Esophagus muscularis mucosa (tissue), 4 donors: ENCODE measurements at regions not wholly inside any gene's neighbourhood (a gene's known extent, or its start where the extent isn't known, plus 50 kb on each side); places are given as distances from the start of the nearest gene placed in this dataset.

ENCODE experiments used
- DNase-seq: peaks from one replicate; pipeline ENCODE4 v3.0.0-alpha.2; 2017; ENCODE audit errors: extremely low spot score
- H3K27ac ChIP-seq, 4 donors: fragments of 200-600 bp; sonication (generic); replicated peaks in 1 of 4; 1 replicate in 3 of 4; 2 replicates in 1 of 4; pipeline ENCODE4 v1.5.1; 2016 to 2019; ENCODE audit warnings: mild to moderate bottlenecking in 1 of 4
- H3K27me3 ChIP-seq, 4 donors: fragments of 200-600 bp; sonication (generic); one replicate each; pipeline versions ENCODE4 v1.5.1 to v1.6.0; 2016 to 2019
- H3K36me3 ChIP-seq, 4 donors: fragments of 200-600 bp; sonication (generic); one replicate each; pipeline ENCODE4 v1.5.1; 2016 to 2019
- H3K4me1 ChIP-seq, 4 donors: fragments of 200-600 bp; sonication (generic); one replicate each; pipeline ENCODE4 v1.5.1; 2016 to 2019
- H3K4me3 ChIP-seq, 4 donors: fragments of 200-600 bp; sonication (generic); 1 replicate in 2 of 4; 2 replicates in 2 of 4; pipeline ENCODE4 v1.5.1; 2016 to 2019; ENCODE audit warnings: mild to moderate bottlenecking in 4 of 4, moderate library complexity in 1 of 4
- H3K9me3 ChIP-seq, 4 donors: fragments of 200-600 bp; sonication (generic); 1 replicate in 3 of 4; 2 replicates in 1 of 4; pipeline ENCODE4 v1.5.1; 2016 to 2019
- CTCF ChIP-seq, 3 experiments: fragments of 200-600 bp in 2 of 3; fragments of 450-650 bp in 1 of 3; sonication (generic) in 2 of 3; IDR thresholded peaks; one replicate each; pipeline ENCODE4 v1.5.1; 2017 to 2019; ENCODE audit warnings: antibody characterized with exemption in 3 of 3, mild to moderate bottlenecking in 2 of 3, moderate library complexity in 1 of 3
- EP300 ChIP-seq: sonication (generic); formaldehyde crosslinking; IDR thresholded peaks from one replicate; pipeline ENCODE4 v1.6.1; 2017; ENCODE audit warnings: antibody characterized with exemption
- POLR2A ChIP-seq: fragments of 450-650 bp; IDR thresholded peaks from one replicate; pipeline ENCODE4 v1.6.1; 2017; ENCODE audit warnings: antibody characterized with exemption, moderate library complexity, mild to moderate bottlenecking, low read depth
- POLR2AphosphoS5 ChIP-seq, 2 donors: sonication (generic); formaldehyde crosslinking; IDR thresholded peaks; one replicate each; pipeline ENCODE4 v1.6.1; 2017; ENCODE audit warnings: antibody characterized with exemption in 2 of 2
- WGBS: methylation state at CpG from one replicate; pipeline ENCODE4 v1.1.5; 2018; 5-methylcytosine and 5-hydroxymethylcytosine counted together
- intact Hi-C: fragments of 100-400 bp; cut with DNase I; formaldehyde crosslinking; loops from one replicate; pipeline ENCODE4 v1.15.1; 2023

- Histone ChIP-seq H3K27ac (no peak overlapping the region), H3K4me1 (no peaks in the 10 kb centered on the region), H3K27me3 (no peaks in the 10 kb centered on the region), H3K4me3 (no peak overlapping the region), H3K9me3 (no peaks in the 10 kb centered on the region), H3K36me3 (no peaks in the 10 kb centered on the region)
- TF ChIP-seq EP300 (no peak), POLR2A (no peak), CTCF (IDR thresholded peaks at IDR 0.05) (no peak), POLR2AphosphoS5 (IDR thresholded peaks at IDR 0.05) (no peak)
- intact Hi-C loops: no loop called here
- no peak for DNase-seq
- WGBS: 70% methylated on average over 1 of the region's 1 CpG
Observed at GRCh38 chr7:126202177-126202576, 1050.6 kb downstream of the GRM8 start.

DNA sequence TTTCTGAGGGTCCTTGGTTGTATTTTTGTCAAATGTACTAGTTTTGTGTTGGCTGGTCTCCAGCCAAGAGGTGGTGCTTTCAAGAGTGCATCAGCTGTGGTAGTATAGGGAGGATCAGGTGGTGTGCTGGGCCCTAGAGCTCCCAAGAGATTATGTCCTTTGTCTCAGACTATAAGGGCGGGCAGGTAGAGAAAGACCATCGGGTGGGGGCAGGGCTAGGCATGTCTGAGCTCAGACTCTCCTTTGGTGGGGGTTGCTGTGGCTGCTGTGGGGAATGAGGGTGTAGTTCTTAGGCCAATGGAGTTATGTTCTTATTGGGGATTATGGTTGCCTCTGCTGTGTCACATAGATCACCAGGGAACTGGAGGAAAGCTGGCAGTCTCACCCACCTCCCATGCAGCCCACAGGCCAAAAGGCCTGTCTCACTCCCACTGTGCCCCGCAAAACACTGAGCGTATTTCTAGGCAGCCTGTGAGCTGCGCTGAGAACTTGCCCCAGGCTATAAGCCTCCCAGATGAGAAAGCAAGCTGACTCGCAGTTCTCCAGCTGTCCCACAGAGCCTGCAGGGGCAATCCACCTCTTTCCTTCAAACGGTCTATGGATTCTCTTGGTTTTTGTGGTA lies 1066.7 kb downstream of the GRM8 start:
- Histone ChIP-seq H3K27ac (no peak overlapping the region), H3K9me3 (peaks cover 0 to 4% (median 0%) of the 10 kb centered on the region in 4 donors), H3K36me3 (no peaks in the 10 kb centered on the region), H3K4me3 (no peak overlapping the region), H3K4me1 (no peaks in the 10 kb centered on the region), H3K27me3 (no peaks in the 10 kb centered on the region)
- DNase-seq: no peak
- TF ChIP-seq POLR2A (no peak), CTCF (IDR thresholded peaks at IDR 0.05) (no peak), EP300 (no peak), POLR2AphosphoS5 (IDR thresholded peaks at IDR 0.05) (no peak)
- WGBS: 63% methylated on average over 7 of the region's 7 CpGs
- intact Hi-C loops: no loop called here

- intact Hi-C loops: no loop called here
- no peaks in the 10 kb centered on the region for H3K4me1 ChIP-seq
- no peak overlapping the region for H3K27ac ChIP-seq
- no peaks in the 10 kb centered on the region for H3K36me3 ChIP-seq
- TF ChIP-seq EP300: no peak
- TF ChIP-seq CTCF (IDR thresholded peaks at IDR 0.05): no peak
- no peak for TF ChIP-seq POLR2AphosphoS5 (IDR thresholded peaks at IDR 0.05)
- TF ChIP-seq POLR2A: no peak
- no peaks in the 10 kb centered on the region for H3K27me3 ChIP-seq
- DNase-seq: no peak
- H3K9me3 ChIP-seq: peaks cover 0 to 3% (median 0%) of the 10 kb centered on the region in 4 donors
- H3K4me3 ChIP-seq: no peak overlapping the region
Observed at GRCh38 chr7:126179916-126180315, 1072.8 kb downstream of the GRM8 start.

GRCh38 chr7:126178865-126179264 lies 1073.9 kb downstream of the GRM8 start:
- TF ChIP-seq EP300 (no peak), POLR2AphosphoS5 (IDR thresholded peaks at IDR 0.05) (no peak), POLR2A (no peak), CTCF (IDR thresholded peaks at IDR 0.05) (no peak)
- H3K27ac ChIP-seq: no peak overlapping the region
- no peak overlapping the region for H3K4me3 ChIP-seq
- no peaks in the 10 kb centered on the region for H3K36me3 ChIP-seq
- H3K27me3 ChIP-seq: no peaks in the 10 kb centered on the region
- no peak for DNase-seq
- intact Hi-C loops: no loop called here
- H3K4me1 ChIP-seq: no peaks in the 10 kb centered on the region
- H3K9me3 ChIP-seq: peaks cover 0 to 3% (median 0%) of the 10 kb centered on the region in 4 donors

GRCh38 chr7:126177782-126178181 lies 1075.0 kb downstream of the GRM8 start:
- H3K27ac ChIP-seq: no peak overlapping the region
- 32% methylated on average over 1 of the region's 1 CpG for WGBS
- TF ChIP-seq CTCF (IDR thresholded peaks at IDR 0.05) (no peak), POLR2AphosphoS5 (IDR thresholded peaks at IDR 0.05) (no peak), EP300 (no peak), POLR2A (no peak)
- H3K4me1 ChIP-seq: no peaks in the 10 kb centered on the region
- no peaks in the 10 kb centered on the region for H3K36me3 ChIP-seq
- H3K4me3 ChIP-seq: no peak overlapping the region
- no peak for DNase-seq
- H3K27me3 ChIP-seq: no peaks in the 10 kb centered on the region
- intact Hi-C loops: no loop called here
- H3K9me3 ChIP-seq: peaks cover 0 to 3% (median 0%) of the 10 kb centered on the region in 4 donors
